NCI-H774 (cell line): ENCODE measurements at regions not wholly inside any gene's neighbourhood (a gene's known extent, or its start where the extent isn't known, plus 50 kb on each side); places are given as distances from the start of the nearest gene placed in this dataset.
A peak's percentile ranks its signal among the peaks of the same experiment; 100 is the strongest.
"Not testable (repeated sequence)": the region's sequence is repeated elsewhere in the genome, so short reads cannot be mapped to it uniquely, and the experiment has no call there.

Experiments
- DNase-seq: peaks from one replicate; lab custom pipeline; 2025; lab: John Stamatoyannopoulos, UW

GRCh38 chr19:27821418-27822018 is 1391.4 kb downstream of the UQCRFS1 start:
- no peak for DNase-seq

GRCh38 chr19:27815985-27816384 is 1397.0 kb downstream of the UQCRFS1 start:
- DNase-seq, result no peak

GRCh38 chr19:27814834-27815233 is 1398.1 kb downstream of the UQCRFS1 start:
- DNase-seq, result not testable (repeated sequence)

- DNase-seq, result not testable (repeated sequence)
Observed at GRCh38 chr19:27814274-27814673, 1398.7 kb downstream of the UQCRFS1 start.

- DNase-seq, result no peak
Observed at GRCh38 chr19:27806471-27807070, 1406.4 kb downstream of the UQCRFS1 start.

GRCh38 chr19:27805848-27806247 is 1407.1 kb downstream of the UQCRFS1 start:
- DNase-seq, result no peak

GRCh38 chr19:27802293-27802692 is 1410.7 kb downstream of the UQCRFS1 start:
- DNase-seq, result not testable (repeated sequence)

- no peak for DNase-seq
Observed at GRCh38 chr19:27796540-27796939, 1416.4 kb downstream of the UQCRFS1 start.

- no peak for DNase-seq
Observed at GRCh38 chr19:27796073-27796472, 1416.9 kb downstream of the UQCRFS1 start.

GRCh38 chr19:27795369-27795768 is 1417.6 kb downstream of the UQCRFS1 start:
- DNase-seq, result no peak

GRCh38 chr19:27794494-27795042 is 1418.4 kb downstream of the UQCRFS1 start:
- DNase-seq, result no peak

- DNase-seq, result peak; percentile 87
Observed at GRCh38 chr19:27793644-27794493, 1419.1 kb downstream of the UQCRFS1 start.

GRCh38 chr19:27793128-27793643 is 1419.8 kb downstream of the UQCRFS1 start:
- DNase-seq, result peak; percentile 69

GRCh38 chr19:27792576-27793127 is 1420.3 kb downstream of the UQCRFS1 start:
- no peak for DNase-seq

- no peak for DNase-seq
Observed at GRCh38 chr19:27780367-27781075, 1432.4 kb downstream of the UQCRFS1 start.

GRCh38 chr19:27779954-27780353 is 1433.0 kb downstream of the UQCRFS1 start:
- no peak for DNase-seq

GRCh38 chr19:27777726-27778125 is 1435.2 kb downstream of the UQCRFS1 start:
- DNase-seq, result no peak

- no peak for DNase-seq
Observed at GRCh38 chr19:27777242-27777641, 1435.7 kb downstream of the UQCRFS1 start.

GRCh38 chr19:27776524-27776923 is 1436.4 kb downstream of the UQCRFS1 start:
- DNase-seq, result no peak

- no peak for DNase-seq
Observed at GRCh38 chr19:27776020-27776419, 1436.9 kb downstream of the UQCRFS1 start.

- no peak for DNase-seq
Observed at GRCh38 chr19:27775395-27775794, 1437.6 kb downstream of the UQCRFS1 start.

GRCh38 chr19:27774827-27775226 is 1438.1 kb downstream of the UQCRFS1 start:
- DNase-seq, result no peak
